D721Med (cell line): ENCODE measurements at regions not wholly inside any gene's neighbourhood (a gene's known extent, or its start where the extent isn't known, plus 50 kb on each side); places are given as distances from the start of the nearest gene placed in this dataset.

Experiments
- DNase-seq: peaks from one replicate; pipeline ENCODE4 v3.0.0; 2011; ENCODE audit warnings: low spot score; ENCODE audit not compliant: insufficient read length
- FAIRE-seq: peaks from 2 replicates; lab custom pipeline; 2011; peaks lifted over from hg19 to GRCh38; lab: Jason Lieb, UNC
- TF ChIP-seq, protein P1 (sequence below): IDR thresholded peaks from 2 replicates; pipeline ENCODE4 v1.5.1; 2012; ENCODE audit warnings: mild to moderate bottlenecking, control low read depth; ENCODE audit not compliant: insufficient read depth; ENCODE audit errors: missing control alignments

DNA sequence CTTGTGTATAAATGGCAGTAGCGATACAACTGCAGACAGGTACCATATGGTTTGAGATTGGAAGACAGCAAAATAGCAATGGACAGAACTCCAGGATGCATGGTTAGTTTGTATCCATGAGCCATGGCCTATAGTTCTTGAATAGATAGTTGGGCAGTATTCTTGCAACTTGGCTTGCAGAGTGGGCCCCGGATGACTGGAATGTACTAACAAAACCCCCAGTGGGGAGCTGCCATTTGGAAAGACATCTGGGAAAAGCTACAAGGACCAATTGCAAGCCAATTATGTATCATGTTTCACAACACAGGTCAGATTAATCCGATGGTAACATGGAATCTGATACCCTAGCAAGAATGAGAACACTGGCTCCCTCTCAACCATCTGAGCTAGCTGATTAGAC lies 279.6 kb downstream of the RERGL start:
- DNase-seq (no peak), FAIRE-seq (no peak)
- TF ChIP-seq, protein P1, sequence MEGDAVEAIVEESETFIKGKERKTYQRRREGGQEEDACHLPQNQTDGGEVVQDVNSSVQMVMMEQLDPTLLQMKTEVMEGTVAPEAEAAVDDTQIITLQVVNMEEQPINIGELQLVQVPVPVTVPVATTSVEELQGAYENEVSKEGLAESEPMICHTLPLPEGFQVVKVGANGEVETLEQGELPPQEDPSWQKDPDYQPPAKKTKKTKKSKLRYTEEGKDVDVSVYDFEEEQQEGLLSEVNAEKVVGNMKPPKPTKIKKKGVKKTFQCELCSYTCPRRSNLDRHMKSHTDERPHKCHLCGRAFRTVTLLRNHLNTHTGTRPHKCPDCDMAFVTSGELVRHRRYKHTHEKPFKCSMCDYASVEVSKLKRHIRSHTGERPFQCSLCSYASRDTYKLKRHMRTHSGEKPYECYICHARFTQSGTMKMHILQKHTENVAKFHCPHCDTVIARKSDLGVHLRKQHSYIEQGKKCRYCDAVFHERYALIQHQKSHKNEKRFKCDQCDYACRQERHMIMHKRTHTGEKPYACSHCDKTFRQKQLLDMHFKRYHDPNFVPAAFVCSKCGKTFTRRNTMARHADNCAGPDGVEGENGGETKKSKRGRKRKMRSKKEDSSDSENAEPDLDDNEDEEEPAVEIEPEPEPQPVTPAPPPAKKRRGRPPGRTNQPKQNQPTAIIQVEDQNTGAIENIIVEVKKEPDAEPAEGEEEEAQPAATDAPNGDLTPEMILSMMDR, result no peak

DNA sequence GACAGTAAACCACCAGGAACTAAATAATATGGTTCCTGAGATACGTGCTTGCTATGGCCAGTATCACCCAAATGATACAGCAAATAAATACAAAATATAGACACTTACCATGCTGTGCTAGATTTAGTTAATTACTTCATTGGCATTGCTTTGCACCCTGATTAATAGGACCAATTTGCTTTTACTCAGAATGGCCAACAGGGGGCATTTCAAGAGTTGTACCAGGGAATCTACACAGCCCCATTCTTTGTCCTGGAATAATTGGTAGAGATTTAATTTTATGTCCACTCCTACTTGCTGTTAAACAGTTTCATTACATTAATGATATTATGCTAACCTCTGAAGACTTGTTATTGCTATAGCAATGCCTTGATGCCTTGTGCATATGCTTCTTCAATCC lies 280.8 kb downstream of the RERGL start:
- no peak for FAIRE-seq
- DNase-seq, result no peak
- TF ChIP-seq, protein P1, result no peak

DNA sequence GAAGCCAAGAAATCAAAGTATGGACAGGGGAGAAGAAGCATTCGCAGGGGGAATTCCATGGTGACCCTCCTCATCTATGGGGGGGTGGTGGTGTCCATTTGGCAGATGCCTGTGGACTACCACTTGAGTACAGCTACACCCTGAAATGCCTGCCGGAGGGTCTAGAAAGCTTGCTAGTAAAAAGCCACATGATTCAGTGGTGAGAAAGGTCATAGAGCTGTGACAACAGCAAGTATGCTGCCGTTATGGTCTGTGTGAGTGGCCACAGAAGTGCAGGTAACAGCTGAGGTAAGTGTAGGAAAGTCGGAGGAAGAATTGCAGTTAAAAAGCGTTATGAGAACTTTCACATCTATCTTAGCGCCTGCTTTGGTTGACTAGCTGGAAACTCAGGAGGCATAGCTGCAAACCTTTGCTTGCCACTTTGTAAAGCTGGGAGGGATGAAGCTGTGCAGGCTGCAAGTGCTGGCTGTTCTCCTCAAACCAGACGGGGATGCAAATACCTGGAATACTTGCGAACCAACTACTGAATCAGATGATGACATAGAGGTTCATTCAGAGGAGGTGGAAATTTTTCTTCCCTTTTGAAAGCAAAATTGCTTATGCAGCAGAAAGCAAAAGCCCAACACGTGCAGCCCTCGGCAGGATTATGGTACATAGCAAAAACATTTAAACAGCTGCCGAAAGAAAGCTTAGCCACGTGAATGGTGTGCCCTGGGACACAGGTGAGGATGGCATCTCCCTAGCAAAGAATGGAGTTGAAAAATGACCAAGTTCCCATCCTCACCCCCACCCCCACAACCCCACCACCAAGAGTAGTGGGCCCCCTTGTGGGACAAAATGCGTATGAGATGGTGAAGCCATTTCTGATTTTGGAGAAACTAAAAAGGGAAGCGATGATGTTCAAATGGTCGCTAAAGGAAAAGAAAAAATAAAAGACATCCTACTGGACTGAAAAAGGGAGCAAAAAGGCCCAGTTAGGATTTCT lies 287.0 kb downstream of the RERGL start:
- FAIRE-seq, result no peak
- TF ChIP-seq, protein P1, result no peak
- no peak for DNase-seq

DNA sequence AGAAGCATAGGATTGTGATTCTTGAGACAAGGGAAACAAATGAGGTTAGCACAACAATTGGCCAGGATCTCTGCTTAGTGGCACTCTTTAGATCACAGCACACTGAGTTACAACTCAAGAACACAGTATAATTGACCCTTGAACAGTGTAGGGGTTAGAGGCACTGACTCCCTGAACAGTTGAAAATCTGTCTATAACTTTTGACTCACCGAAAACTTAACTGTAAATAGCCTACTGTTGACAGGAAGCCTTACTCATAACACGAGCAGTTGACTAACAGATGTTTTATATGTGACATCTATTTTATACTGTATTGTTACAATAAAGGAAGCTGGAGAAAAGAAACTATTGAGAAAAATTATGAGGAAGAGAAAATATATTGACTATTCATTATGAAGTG lies 296.1 kb downstream of the RERGL start:
- DNase-seq (no peak), FAIRE-seq (no peak)
- TF ChIP-seq, protein P1, result no peak

DNA sequence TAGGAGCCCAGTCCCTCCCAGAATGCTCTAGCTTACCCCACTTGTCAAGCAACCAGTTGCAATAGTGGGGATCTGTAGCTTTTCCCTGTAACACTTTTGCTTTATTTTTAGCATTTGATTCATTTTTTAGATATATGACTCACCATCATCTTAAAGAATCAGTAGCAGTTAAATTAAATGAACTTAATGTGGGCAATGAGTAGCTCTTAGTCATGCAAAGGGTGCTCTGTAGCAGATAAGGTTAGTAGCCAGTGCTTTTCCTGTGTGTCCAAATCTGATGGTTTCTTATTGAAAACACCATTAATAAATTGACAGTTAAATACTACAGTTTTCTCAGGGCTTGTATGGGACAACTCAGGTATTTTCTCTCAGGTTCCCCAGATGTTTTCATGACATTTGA lies 311.8 kb downstream of the RERGL start:
- TF ChIP-seq, protein P1, result no peak
- FAIRE-seq, result no peak

DNA sequence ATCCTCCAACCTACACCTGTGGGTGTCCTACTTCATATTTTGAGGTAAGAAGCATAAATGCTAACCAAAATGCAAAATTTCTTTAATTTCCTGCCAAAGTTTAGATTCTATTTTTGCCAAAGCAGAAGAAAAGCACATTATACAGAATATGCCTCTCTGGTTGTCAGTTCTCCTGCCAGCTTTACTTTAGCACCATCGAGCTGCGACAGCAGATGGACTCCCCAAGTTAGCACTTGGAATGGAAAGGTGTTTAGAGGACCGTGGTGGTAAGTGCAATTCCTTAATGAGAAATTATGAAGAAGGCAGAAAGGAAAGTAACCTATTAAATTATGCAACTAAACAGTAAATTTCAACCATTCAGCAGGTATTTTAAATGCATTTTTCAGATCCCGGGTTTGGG lies 326.6 kb downstream of the RERGL start:
- TF ChIP-seq, protein P1, result no peak
- FAIRE-seq, result no peak
- DNase-seq, result no peak

More for the DNA sequence above, 311.8 kb downstream of the RERGL start:
- DNase-seq, result no peak

DNA sequence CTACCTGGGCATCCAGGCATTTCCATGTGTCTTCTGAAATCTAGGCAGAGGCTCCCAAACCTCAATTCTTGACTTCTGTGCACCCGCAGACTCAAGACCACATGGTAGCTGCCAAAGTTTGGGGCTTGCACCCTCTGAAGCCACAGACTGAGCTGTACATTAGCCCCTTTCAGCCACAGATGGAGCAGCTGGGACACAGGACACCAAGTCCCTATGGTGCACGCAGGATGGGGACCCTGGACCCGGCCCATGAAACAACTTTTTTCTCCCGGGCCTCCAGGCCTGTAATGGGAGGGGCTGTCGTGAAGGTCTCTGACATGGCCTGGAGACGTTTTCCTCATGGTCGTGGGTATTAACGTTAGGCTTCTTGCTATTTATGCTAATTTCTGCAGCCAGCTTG lies 330.0 kb downstream of the RERGL start:
- TF ChIP-seq, protein P1, result no peak
- FAIRE-seq, result no peak
- no peak for DNase-seq
